ENCODE measurements at regions not wholly inside any gene's neighbourhood (a gene's known extent, or its start where the extent isn't known, plus 50 kb on each side); places are given as distances from the start of the nearest gene placed in this dataset.

DNA sequence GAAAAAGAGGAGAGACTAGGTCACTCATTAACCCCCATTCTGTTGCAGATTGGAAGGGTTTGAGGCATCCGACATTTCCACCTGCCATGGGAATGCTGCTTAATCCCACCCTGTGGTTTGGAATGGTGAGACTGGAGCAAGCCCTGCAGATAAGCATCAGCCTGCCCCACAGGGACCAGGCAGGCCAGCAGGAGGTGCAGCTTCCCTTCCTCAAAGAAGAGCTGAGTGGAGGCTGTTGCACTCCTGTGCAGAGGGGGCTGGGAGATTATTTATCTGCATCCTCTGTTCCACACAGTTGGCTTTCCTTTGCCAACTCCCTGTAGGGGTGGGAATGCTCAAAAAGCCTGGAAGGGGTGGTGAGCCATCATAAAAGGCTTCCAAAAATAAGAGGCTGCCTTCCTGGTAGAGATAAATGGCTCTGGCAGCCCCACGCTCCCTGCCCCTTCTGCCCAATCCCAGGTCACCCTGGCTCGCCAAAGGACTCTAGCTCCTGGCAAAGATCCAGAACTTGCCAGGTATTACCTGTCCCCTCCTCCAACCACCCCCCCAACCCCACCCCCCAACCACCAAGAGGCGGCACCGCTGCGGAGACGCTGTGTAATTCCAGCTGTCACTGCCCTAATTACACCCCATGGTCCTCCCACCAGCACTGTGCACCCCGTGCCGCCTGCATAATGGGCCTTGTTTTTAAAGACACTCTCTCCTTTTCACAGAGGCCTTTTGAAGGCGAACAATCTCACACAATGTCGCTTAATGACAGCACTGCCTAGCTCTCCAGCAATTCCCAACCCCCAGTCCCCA, 83.0 kb upstream of the ZC3H12A start:
- Histone ChIP-seq H3K9me3 (no peaks in the 10 kb centered on the region), H3K4me3 (no peak overlapping the region), H3K36me3 (no peaks in the 10 kb centered on the region), H3K27me3 (peaks cover 49% of the 10 kb centered on the region), H3K4me1 (no peaks in the 10 kb centered on the region), H3K27ac (no peak overlapping the region)
- no peak for TF ChIP-seq POLR2AphosphoS5 (IDR thresholded peaks at IDR 0.05)
- TF ChIP-seq, protein P1, sequence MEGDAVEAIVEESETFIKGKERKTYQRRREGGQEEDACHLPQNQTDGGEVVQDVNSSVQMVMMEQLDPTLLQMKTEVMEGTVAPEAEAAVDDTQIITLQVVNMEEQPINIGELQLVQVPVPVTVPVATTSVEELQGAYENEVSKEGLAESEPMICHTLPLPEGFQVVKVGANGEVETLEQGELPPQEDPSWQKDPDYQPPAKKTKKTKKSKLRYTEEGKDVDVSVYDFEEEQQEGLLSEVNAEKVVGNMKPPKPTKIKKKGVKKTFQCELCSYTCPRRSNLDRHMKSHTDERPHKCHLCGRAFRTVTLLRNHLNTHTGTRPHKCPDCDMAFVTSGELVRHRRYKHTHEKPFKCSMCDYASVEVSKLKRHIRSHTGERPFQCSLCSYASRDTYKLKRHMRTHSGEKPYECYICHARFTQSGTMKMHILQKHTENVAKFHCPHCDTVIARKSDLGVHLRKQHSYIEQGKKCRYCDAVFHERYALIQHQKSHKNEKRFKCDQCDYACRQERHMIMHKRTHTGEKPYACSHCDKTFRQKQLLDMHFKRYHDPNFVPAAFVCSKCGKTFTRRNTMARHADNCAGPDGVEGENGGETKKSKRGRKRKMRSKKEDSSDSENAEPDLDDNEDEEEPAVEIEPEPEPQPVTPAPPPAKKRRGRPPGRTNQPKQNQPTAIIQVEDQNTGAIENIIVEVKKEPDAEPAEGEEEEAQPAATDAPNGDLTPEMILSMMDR (IDR thresholded peaks at IDR 0.05) = no peak
- no peak for TF ChIP-seq EP300 (IDR thresholded peaks at IDR 0.05)
- TF ChIP-seq POLR2A (IDR thresholded peaks at IDR 0.05) = no peak
- DNase-seq (ENCODE audit: low spot score in 2 of 2) = no peak
- 30% methylated on average over 11 of the region's 11 CpGs for WGBS

DNA sequence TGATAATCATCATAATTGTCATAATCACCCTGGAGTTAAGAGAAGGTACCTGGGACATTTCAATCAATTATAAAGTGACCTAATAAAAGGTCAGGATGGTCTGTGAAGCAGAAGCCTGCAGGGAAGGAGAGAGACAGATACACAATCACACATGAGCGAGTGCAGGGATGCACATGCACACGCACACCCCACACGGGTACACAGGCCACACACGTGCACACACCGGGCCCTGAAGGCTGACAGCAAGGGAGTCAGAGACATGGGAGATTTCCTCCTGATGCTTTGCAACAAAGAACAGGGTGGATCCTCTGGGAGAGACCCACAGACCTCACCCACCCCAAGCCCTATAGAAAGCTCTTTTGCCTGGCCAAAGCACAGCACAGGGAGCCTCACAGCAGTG, 82.3 kb upstream of the ZC3H12A start:
- Histone ChIP-seq H3K36me3 (no peaks in the 10 kb centered on the region), H3K4me3 (no peak overlapping the region), H3K27ac (no peak overlapping the region), H3K9me3 (no peaks in the 10 kb centered on the region), H3K4me1 (no peaks in the 10 kb centered on the region), H3K27me3 (peaks cover 53% of the 10 kb centered on the region)
- WGBS = 75% methylated on average over 5 of the region's 5 CpGs
- DNase-seq (ENCODE audit: low spot score in 2 of 2) = no peak
- TF ChIP-seq, protein P1 (IDR thresholded peaks at IDR 0.05) = no peak
- no peak for TF ChIP-seq EP300 (IDR thresholded peaks at IDR 0.05)

DNA sequence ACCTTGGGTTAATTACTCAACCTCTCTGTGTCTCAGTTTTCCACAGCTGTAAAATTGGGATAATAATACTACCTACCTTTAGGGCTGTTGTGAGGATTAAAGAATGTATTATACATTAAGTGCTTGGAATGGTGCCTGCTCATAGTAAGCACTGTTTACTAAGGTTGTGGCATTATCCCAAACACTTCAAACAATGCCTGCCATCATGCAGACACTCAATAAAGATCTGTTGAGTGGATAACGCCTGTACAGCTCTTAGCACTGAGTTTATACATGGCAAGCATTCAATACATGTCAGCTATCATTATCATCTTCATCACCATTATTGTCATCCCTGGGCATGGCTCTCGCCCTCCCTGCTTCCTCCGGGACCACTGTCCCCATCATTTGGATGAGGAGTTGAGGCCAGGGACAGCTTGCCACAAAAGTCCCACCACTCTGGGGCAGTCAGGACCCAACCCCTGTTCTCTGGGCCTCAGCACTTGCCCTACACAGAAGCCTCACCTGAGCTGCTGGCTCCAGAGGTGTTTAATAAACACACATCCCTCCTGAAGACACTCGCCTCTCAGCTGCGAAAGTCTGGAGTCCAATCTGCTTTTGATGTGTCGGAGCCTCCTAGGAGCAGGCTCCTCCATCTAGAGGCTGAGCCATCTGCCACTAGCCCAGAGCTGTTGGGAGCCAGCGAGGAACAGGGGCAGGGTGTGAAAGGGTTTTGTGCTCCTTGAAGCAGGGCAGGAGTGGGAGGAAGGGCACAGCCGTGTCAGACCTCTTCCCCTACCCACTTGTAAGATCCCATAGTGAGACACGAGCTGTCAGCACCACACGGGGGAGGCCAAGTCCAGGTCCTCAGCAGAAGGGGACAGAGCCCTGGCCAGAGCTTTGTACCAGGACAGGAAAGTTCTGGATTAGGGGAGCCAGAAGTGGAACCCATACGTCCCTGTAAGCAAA, 80.9 kb upstream of the ZC3H12A start:
- no peak for DNase-seq (ENCODE audit: low spot score in 2 of 2)
- no peak overlapping the region for H3K27ac ChIP-seq
- H3K4me1 ChIP-seq = no peaks in the 10 kb centered on the region
- WGBS = 56% methylated on average over 9 of the region's 11 CpGs
- TF ChIP-seq POLR2AphosphoS5 (IDR thresholded peaks at IDR 0.05) (no peak), EP300 (IDR thresholded peaks at IDR 0.05) (no peak), POLR2A (IDR thresholded peaks at IDR 0.05) (no peak)
- TF ChIP-seq, protein P1 (IDR thresholded peaks at IDR 0.05) = no peak
- peaks cover 53% of the 10 kb centered on the region for H3K27me3 ChIP-seq
- H3K36me3 ChIP-seq = no peaks in the 10 kb centered on the region
- H3K9me3 ChIP-seq = no peaks in the 10 kb centered on the region
- no peak overlapping the region for H3K4me3 ChIP-seq

DNA sequence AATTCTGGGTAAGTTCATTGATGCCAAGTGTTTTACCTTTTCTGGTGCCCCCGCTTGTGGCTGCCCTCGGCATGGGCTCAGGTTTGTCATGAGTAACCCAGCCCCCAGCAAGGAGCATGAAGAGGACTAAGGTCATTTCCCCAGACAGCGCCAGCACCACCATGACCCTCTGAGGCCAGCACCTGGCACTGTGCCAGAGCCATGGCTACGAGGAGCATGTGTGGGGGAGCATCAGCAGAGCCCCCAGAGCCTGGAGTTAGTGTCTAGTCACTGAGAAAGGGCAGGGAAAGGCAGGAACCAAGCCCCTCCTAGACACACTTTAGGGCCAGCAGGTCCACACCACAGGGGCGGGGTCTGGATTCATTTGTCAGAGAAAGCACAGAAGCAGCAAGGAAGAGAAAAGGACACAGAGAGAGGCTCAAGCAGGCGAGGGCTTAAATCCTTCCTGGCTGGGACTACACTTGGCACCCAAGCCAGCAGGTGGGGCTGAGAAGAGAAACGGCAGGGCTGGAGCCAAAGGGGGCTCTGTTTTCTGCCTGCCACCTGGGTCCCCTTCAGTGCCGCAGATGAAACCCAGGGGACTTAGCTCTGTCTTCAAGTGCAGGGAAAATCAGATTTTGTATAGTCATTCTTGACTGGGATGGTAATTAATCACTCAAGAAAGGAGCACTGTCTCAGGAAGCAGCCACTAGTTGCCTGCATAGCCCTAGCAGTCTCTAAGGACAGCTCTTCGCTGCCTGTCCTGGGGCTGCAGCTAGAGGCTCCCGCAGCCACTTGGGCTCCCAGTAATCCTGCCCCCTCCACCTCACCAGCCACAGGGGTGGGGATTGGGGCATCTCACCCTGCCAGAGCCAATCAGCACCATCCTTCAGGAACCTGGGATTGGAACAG, 79.6 kb upstream of the ZC3H12A start:
- 31% methylated on average over 10 of the region's 10 CpGs for WGBS
- Histone ChIP-seq H3K36me3 (no peaks in the 10 kb centered on the region), H3K9me3 (no peaks in the 10 kb centered on the region), H3K4me1 (no peaks in the 10 kb centered on the region), H3K27me3 (peaks cover 53% of the 10 kb centered on the region), H3K4me3 (no peak overlapping the region), H3K27ac (no peak overlapping the region)
- TF ChIP-seq, protein P1 (IDR thresholded peaks at IDR 0.05) = no peak
- no peak for TF ChIP-seq POLR2AphosphoS5 (IDR thresholded peaks at IDR 0.05)
- TF ChIP-seq POLR2A (IDR thresholded peaks at IDR 0.05) = no peak
- no peak for TF ChIP-seq EP300 (IDR thresholded peaks at IDR 0.05)
- DNase-seq (ENCODE audit: low spot score in 2 of 2) = no peak
